Activated naive CD4-positive, alpha-beta T cell treated with anti-CD3 and anti-CD28 coated beads, Interleukin-2, amount 50 U/mL, for 24 hours (primary cell): ENCODE measurements at regions not wholly inside any gene's neighbourhood (a gene's known extent, or its start where the extent isn't known, plus 50 kb on each side); places are given as distances from the start of the nearest gene placed in this dataset.

Experiments
- H3K27ac Mint-ChIP-seq: one replicate; pipeline ENCODE4 v1.8.0; 2021; ENCODE audit warnings: mild to moderate bottlenecking, mixed read lengths
- H3K27me3 Mint-ChIP-seq: one replicate; pipeline ENCODE4 v1.8.0; 2021; ENCODE audit warnings: mixed read lengths
- H3K36me3 Mint-ChIP-seq: one replicate; pipeline ENCODE4 v1.8.0; 2021; ENCODE audit warnings: mixed read lengths
- H3K4me1 Mint-ChIP-seq: one replicate; pipeline ENCODE4 v1.8.0; 2021; ENCODE audit warnings: mixed read lengths
- H3K4me3 Mint-ChIP-seq: one replicate; pipeline ENCODE4 v1.8.0; 2021; ENCODE audit warnings: mild to moderate bottlenecking, mixed read lengths
- H3K9me3 Mint-ChIP-seq: one replicate; pipeline ENCODE4 v1.8.0; 2021; ENCODE audit warnings: mixed read lengths

GRCh38 chr10:125283836-125284614 is 123.7 kb upstream of the CTBP2 start:
- Mint-ChIP-seq H3K36me3 (no peaks in the 10 kb centered on the region), H3K4me3 (no peak overlapping the region), H3K9me3 (peaks cover 6% of the 10 kb centered on the region), H3K27me3 (peaks cover 13% of the 10 kb centered on the region), H3K4me1 (no peaks in the 10 kb centered on the region), H3K27ac (no peak overlapping the region)

- peaks cover 13% of the 10 kb centered on the region for H3K27me3 Mint-ChIP-seq
- H3K27ac Mint-ChIP-seq: no peak overlapping the region
- no peaks in the 10 kb centered on the region for H3K36me3 Mint-ChIP-seq
- no peaks in the 10 kb centered on the region for H3K4me1 Mint-ChIP-seq
- peaks cover 6% of the 10 kb centered on the region for H3K9me3 Mint-ChIP-seq
- no peak overlapping the region for H3K4me3 Mint-ChIP-seq
Observed at GRCh38 chr10:125283191-125283835, 123.0 kb upstream of the CTBP2 start.

GRCh38 chr10:125281091-125281490 is 120.7 kb upstream of the CTBP2 start:
- Mint-ChIP-seq H3K27me3 (peaks cover 11% of the 10 kb centered on the region), H3K36me3 (no peaks in the 10 kb centered on the region), H3K4me3 (no peak overlapping the region)

GRCh38 chr10:125276133-125276532 is 115.8 kb upstream of the CTBP2 start:
- peaks cover under 1% of the 10 kb centered on the region for H3K9me3 Mint-ChIP-seq
- peaks cover under 1% of the 10 kb centered on the region for H3K27me3 Mint-ChIP-seq
- H3K27ac Mint-ChIP-seq: no peak overlapping the region
- H3K4me3 Mint-ChIP-seq: no peak overlapping the region
- H3K4me1 Mint-ChIP-seq: no peaks in the 10 kb centered on the region
- H3K36me3 Mint-ChIP-seq: no peaks in the 10 kb centered on the region

More at GRCh38 chr10:125281091-125281490, 120.7 kb upstream of the CTBP2 start:
- H3K27ac Mint-ChIP-seq: no peak overlapping the region
- no peaks in the 10 kb centered on the region for H3K4me1 Mint-ChIP-seq
- peaks cover 6% of the 10 kb centered on the region for H3K9me3 Mint-ChIP-seq

GRCh38 chr10:125274961-125275360 is 114.6 kb upstream of the CTBP2 start:
- Mint-ChIP-seq H3K27ac (no peak overlapping the region), H3K4me1 (no peaks in the 10 kb centered on the region), H3K27me3 (no peaks in the 10 kb centered on the region), H3K4me3 (no peak overlapping the region), H3K9me3 (no peaks in the 10 kb centered on the region), H3K36me3 (no peaks in the 10 kb centered on the region)

- Mint-ChIP-seq H3K4me3 (no peak overlapping the region), H3K4me1 (no peaks in the 10 kb centered on the region), H3K9me3 (no peaks in the 10 kb centered on the region), H3K27me3 (no peaks in the 10 kb centered on the region), H3K27ac (no peak overlapping the region), H3K36me3 (no peaks in the 10 kb centered on the region)
Observed at GRCh38 chr10:125273023-125273422, 112.7 kb upstream of the CTBP2 start.

GRCh38 chr10:125269716-125270115 is 109.4 kb upstream of the CTBP2 start:
- Mint-ChIP-seq H3K4me1 (no peaks in the 10 kb centered on the region), H3K36me3 (no peaks in the 10 kb centered on the region), H3K9me3 (no peaks in the 10 kb centered on the region)

GRCh38 chr10:125266966-125267365 is 106.6 kb upstream of the CTBP2 start:
- no peaks in the 10 kb centered on the region for H3K36me3 Mint-ChIP-seq
- no peaks in the 10 kb centered on the region for H3K9me3 Mint-ChIP-seq
- H3K27me3 Mint-ChIP-seq: no peaks in the 10 kb centered on the region
- no peaks in the 10 kb centered on the region for H3K4me1 Mint-ChIP-seq
- no peak overlapping the region for H3K4me3 Mint-ChIP-seq
- no peak overlapping the region for H3K27ac Mint-ChIP-seq

More at GRCh38 chr10:125269716-125270115, 109.4 kb upstream of the CTBP2 start:
- Mint-ChIP-seq H3K27ac (no peak overlapping the region), H3K27me3 (no peaks in the 10 kb centered on the region), H3K4me3 (no peak overlapping the region)

- no peaks in the 10 kb centered on the region for H3K36me3 Mint-ChIP-seq
- no peaks in the 10 kb centered on the region for H3K4me1 Mint-ChIP-seq
- no peaks in the 10 kb centered on the region for H3K27me3 Mint-ChIP-seq
- H3K4me3 Mint-ChIP-seq: no peak overlapping the region
- H3K9me3 Mint-ChIP-seq: no peaks in the 10 kb centered on the region
- no peak overlapping the region for H3K27ac Mint-ChIP-seq
Observed at GRCh38 chr10:125266541-125266940, 106.2 kb upstream of the CTBP2 start.

- no peak overlapping the region for H3K4me3 Mint-ChIP-seq
- no peaks in the 10 kb centered on the region for H3K9me3 Mint-ChIP-seq
- H3K27me3 Mint-ChIP-seq: no peaks in the 10 kb centered on the region
- no peaks in the 10 kb centered on the region for H3K36me3 Mint-ChIP-seq
- H3K4me1 Mint-ChIP-seq: no peaks in the 10 kb centered on the region
- H3K27ac Mint-ChIP-seq: no peak overlapping the region
Observed at GRCh38 chr10:125265579-125265955, 105.2 kb upstream of the CTBP2 start.

GRCh38 chr10:125264757-125265578 is 104.6 kb upstream of the CTBP2 start:
- H3K9me3 Mint-ChIP-seq: no peaks in the 10 kb centered on the region
- no peaks in the 10 kb centered on the region for H3K36me3 Mint-ChIP-seq
- no peaks in the 10 kb centered on the region for H3K4me1 Mint-ChIP-seq
- no peaks in the 10 kb centered on the region for H3K27me3 Mint-ChIP-seq
- H3K4me3 Mint-ChIP-seq: no peak overlapping the region
- H3K27ac Mint-ChIP-seq: no peak overlapping the region

GRCh38 chr10:125264091-125264490 is 103.7 kb upstream of the CTBP2 start:
- Mint-ChIP-seq H3K4me1 (no peaks in the 10 kb centered on the region), H3K4me3 (no peak overlapping the region), H3K36me3 (no peaks in the 10 kb centered on the region), H3K9me3 (no peaks in the 10 kb centered on the region), H3K27ac (no peak overlapping the region), H3K27me3 (no peaks in the 10 kb centered on the region)

GRCh38 chr10:125263551-125263950 is 103.2 kb upstream of the CTBP2 start:
- no peaks in the 10 kb centered on the region for H3K27me3 Mint-ChIP-seq
- H3K27ac Mint-ChIP-seq: no peak overlapping the region
- H3K4me3 Mint-ChIP-seq: no peak overlapping the region
- no peaks in the 10 kb centered on the region for H3K4me1 Mint-ChIP-seq
- no peaks in the 10 kb centered on the region for H3K36me3 Mint-ChIP-seq
- no peaks in the 10 kb centered on the region for H3K9me3 Mint-ChIP-seq

- Mint-ChIP-seq H3K27ac (no peak overlapping the region), H3K4me3 (no peak overlapping the region), H3K9me3 (no peaks in the 10 kb centered on the region), H3K4me1 (no peaks in the 10 kb centered on the region), H3K36me3 (no peaks in the 10 kb centered on the region), H3K27me3 (no peaks in the 10 kb centered on the region)
Observed at GRCh38 chr10:125262920-125263319, 102.6 kb upstream of the CTBP2 start.

- H3K9me3 Mint-ChIP-seq: no peaks in the 10 kb centered on the region
- no peaks in the 10 kb centered on the region for H3K27me3 Mint-ChIP-seq
Observed at GRCh38 chr10:125262409-125262808, 102.0 kb upstream of the CTBP2 start.

More at GRCh38 chr10:125262409-125262808, 102.0 kb upstream of the CTBP2 start:
- Mint-ChIP-seq H3K27ac (no peak overlapping the region), H3K4me1 (no peaks in the 10 kb centered on the region), H3K36me3 (no peaks in the 10 kb centered on the region), H3K4me3 (no peak overlapping the region)
